22Rv1 (cell line): ENCODE measurements at regions not wholly inside any gene's neighbourhood (a gene's known extent, or its start where the extent isn't known, plus 50 kb on each side); places are given as distances from the start of the nearest gene placed in this dataset.

Experiments used
- ZFX ChIP-seq: fragments of 450-650 bp; IDR thresholded peaks from 2 replicates; pipeline ENCODE4 v1.6.1; 2017; ENCODE audit warnings: antibody characterized with exemption, borderline replicate concordance
- TF ChIP-seq, protein P1 (sequence below): fragments of 450-650 bp; IDR thresholded peaks from 2 replicates; pipeline ENCODE4 v1.5.1; 2017; ENCODE audit warnings: mild to moderate bottlenecking

GRCh38 chr1:37292789-37293188, 181.6 kb upstream of the ZC3H12A start:
- TF ChIP-seq, protein P1, sequence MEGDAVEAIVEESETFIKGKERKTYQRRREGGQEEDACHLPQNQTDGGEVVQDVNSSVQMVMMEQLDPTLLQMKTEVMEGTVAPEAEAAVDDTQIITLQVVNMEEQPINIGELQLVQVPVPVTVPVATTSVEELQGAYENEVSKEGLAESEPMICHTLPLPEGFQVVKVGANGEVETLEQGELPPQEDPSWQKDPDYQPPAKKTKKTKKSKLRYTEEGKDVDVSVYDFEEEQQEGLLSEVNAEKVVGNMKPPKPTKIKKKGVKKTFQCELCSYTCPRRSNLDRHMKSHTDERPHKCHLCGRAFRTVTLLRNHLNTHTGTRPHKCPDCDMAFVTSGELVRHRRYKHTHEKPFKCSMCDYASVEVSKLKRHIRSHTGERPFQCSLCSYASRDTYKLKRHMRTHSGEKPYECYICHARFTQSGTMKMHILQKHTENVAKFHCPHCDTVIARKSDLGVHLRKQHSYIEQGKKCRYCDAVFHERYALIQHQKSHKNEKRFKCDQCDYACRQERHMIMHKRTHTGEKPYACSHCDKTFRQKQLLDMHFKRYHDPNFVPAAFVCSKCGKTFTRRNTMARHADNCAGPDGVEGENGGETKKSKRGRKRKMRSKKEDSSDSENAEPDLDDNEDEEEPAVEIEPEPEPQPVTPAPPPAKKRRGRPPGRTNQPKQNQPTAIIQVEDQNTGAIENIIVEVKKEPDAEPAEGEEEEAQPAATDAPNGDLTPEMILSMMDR = no peak
- no peak for TF ChIP-seq ZFX
